ENCODE measurements at regions not wholly inside any gene's neighbourhood (a gene's known extent, or its start where the extent isn't known, plus 50 kb on each side); places are given as distances from the start of the nearest gene placed in this dataset.

DNA sequence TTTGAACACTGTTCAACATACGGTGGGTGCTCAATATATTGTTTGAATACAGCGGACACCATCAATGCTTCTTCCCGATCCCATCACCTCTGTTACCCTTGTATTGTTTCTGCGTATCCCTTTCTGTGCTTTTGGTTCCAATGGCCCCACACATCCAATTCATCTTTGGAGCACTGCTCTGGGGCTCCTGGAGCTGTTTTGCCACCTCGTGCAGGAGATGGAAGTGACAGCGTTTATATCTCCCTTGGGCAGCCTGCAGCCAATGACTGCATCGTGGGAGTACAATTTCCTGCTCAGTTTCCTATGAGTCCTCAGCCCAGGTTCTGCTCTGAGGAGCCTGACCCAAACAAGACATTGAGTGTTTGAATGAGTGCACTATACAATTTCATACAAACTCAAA lies 50.2 kb upstream of the PIK3CG start:
- Mint-ChIP-seq H3K27ac (no peak overlapping the region), H3K4me3 (no peak overlapping the region), H3K27me3 (ENCODE audit: low read depth) (no peaks in the 10 kb centered on the region; the same call in 1 of the 2 replicates), H3K9me3 (no peaks in the 10 kb centered on the region), H3K36me3 (no peaks in the 10 kb centered on the region), H3K4me1 (peaks cover 4% of the 10 kb centered on the region)
- POLR2A ChIA-PET, result no interaction called here
- DNase-seq (ENCODE audit: low spot score), result no peak
- ATAC-seq, result no peak
- TF ChIP-seq HMGXB4 (CRISPR knock-in tag; IDR thresholded peaks at IDR 0.05) (no peak), ETV6 (CRISPR knock-in tag; IDR thresholded peaks at IDR 0.05) (no peak), ATF1 (CRISPR knock-in tag; IDR thresholded peaks at IDR 0.05) (no peak), MXD4 (CRISPR knock-in tag; IDR thresholded peaks at IDR 0.05; ENCODE audit: borderline replicate concordance) (no peak)
- TF ChIP-seq, protein P1, sequence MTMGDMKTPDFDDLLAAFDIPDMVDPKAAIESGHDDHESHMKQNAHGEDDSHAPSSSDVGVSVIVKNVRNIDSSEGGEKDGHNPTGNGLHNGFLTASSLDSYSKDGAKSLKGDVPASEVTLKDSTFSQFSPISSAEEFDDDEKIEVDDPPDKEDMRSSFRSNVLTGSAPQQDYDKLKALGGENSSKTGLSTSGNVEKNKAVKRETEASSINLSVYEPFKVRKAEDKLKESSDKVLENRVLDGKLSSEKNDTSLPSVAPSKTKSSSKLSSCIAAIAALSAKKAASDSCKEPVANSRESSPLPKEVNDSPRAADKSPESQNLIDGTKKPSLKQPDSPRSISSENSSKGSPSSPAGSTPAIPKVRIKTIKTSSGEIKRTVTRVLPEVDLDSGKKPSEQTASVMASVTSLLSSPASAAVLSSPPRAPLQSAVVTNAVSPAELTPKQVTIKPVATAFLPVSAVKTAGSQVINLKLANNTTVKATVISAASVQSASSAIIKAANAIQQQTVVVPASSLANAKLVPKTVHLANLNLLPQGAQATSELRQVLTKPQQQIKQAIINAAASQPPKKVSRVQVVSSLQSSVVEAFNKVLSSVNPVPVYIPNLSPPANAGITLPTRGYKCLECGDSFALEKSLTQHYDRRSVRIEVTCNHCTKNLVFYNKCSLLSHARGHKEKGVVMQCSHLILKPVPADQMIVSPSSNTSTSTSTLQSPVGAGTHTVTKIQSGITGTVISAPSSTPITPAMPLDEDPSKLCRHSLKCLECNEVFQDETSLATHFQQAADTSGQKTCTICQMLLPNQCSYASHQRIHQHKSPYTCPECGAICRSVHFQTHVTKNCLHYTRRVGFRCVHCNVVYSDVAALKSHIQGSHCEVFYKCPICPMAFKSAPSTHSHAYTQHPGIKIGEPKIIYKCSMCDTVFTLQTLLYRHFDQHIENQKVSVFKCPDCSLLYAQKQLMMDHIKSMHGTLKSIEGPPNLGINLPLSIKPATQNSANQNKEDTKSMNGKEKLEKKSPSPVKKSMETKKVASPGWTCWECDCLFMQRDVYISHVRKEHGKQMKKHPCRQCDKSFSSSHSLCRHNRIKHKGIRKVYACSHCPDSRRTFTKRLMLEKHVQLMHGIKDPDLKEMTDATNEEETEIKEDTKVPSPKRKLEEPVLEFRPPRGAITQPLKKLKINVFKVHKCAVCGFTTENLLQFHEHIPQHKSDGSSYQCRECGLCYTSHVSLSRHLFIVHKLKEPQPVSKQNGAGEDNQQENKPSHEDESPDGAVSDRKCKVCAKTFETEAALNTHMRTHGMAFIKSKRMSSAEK (CRISPR knock-in tag; IDR thresholded peaks at IDR 0.05; ENCODE audit: borderline replicate concordance), result no peak
- TF ChIP-seq, protein P2, sequence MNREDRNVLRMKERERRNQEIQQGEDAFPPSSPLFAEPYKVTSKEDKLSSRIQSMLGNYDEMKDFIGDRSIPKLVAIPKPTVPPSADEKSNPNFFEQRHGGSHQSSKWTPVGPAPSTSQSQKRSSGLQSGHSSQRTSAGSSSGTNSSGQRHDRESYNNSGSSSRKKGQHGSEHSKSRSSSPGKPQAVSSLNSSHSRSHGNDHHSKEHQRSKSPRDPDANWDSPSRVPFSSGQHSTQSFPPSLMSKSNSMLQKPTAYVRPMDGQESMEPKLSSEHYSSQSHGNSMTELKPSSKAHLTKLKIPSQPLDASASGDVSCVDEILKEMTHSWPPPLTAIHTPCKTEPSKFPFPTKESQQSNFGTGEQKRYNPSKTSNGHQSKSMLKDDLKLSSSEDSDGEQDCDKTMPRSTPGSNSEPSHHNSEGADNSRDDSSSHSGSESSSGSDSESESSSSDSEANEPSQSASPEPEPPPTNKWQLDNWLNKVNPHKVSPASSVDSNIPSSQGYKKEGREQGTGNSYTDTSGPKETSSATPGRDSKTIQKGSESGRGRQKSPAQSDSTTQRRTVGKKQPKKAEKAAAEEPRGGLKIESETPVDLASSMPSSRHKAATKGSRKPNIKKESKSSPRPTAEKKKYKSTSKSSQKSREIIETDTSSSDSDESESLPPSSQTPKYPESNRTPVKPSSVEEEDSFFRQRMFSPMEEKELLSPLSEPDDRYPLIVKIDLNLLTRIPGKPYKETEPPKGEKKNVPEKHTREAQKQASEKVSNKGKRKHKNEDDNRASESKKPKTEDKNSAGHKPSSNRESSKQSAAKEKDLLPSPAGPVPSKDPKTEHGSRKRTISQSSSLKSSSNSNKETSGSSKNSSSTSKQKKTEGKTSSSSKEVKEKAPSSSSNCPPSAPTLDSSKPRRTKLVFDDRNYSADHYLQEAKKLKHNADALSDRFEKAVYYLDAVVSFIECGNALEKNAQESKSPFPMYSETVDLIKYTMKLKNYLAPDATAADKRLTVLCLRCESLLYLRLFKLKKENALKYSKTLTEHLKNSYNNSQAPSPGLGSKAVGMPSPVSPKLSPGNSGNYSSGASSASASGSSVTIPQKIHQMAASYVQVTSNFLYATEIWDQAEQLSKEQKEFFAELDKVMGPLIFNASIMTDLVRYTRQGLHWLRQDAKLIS (CRISPR knock-in tag; IDR thresholded peaks at IDR 0.05; ENCODE audit: borderline replicate concordance), result no peak
- CTCF ChIA-PET, result no interaction called here
